Neuronal stem cell (in vitro differentiated cells): ENCODE measurements at regions not wholly inside any gene's neighbourhood (a gene's known extent, or its start where the extent isn't known, plus 50 kb on each side); places are given as distances from the start of the nearest gene placed in this dataset.

Experiments used
- DNase-seq: peaks from one replicate; pipeline ENCODE4 v3.0.0-alpha.2; 2013; ENCODE audit warnings: low spot score
- H2AFZ ChIP-seq: one replicate; pipeline ENCODE4 v1.6.1; 2013; ENCODE audit warnings: mild to moderate bottlenecking, low read length, inconsistent platforms
- H2AK5ac ChIP-seq: 2 replicates; pipeline ENCODE4 v1.6.1; 2013; ENCODE audit warnings: low read depth, mild to moderate bottlenecking, inconsistent platforms, low read length, moderate library complexity, mixed read lengths
- H2BK120ac ChIP-seq: 2 replicates; pipeline ENCODE4 v1.6.1; 2013; ENCODE audit warnings: low read depth, mild to moderate bottlenecking, inconsistent platforms, low read length, moderate library complexity, mixed read lengths
- H2BK12ac ChIP-seq: one replicate; pipeline ENCODE4 v1.6.1; 2013; ENCODE audit warnings: low read length, inconsistent platforms
- H2BK15ac ChIP-seq: 2 replicates; pipeline ENCODE4 v1.6.1; 2013; ENCODE audit warnings: mild to moderate bottlenecking, low read length, inconsistent platforms, mixed read lengths
- H2BK5ac ChIP-seq: one replicate; pipeline ENCODE4 v1.6.1; 2013; ENCODE audit warnings: inconsistent platforms, mild to moderate bottlenecking, low read length, moderate library complexity
- H3K14ac ChIP-seq: one replicate; pipeline ENCODE4 v1.6.1; 2013; ENCODE audit warnings: low read length, inconsistent platforms
- H3K18ac ChIP-seq: 2 replicates; pipeline ENCODE4 v1.6.1; 2013; ENCODE audit warnings: low read length, inconsistent platforms
- H3K23ac ChIP-seq: 2 replicates; pipeline ENCODE4 v1.6.1; 2013; ENCODE audit warnings: low read depth, mild to moderate bottlenecking, mixed read lengths, low read length, inconsistent platforms; ENCODE audit not compliant: poor library complexity
- H3K27ac ChIP-seq: replicated peaks from 3 replicates; pipeline ENCODE4 v1.5.1; 2013; ENCODE audit warnings: low read length, inconsistent platforms
- H3K27me3 ChIP-seq, 3 experiments: 2 replicates each; pipeline ENCODE4 v1.6.1; 2013; ENCODE audit warnings: low read length in 3 of 3, mild to moderate bottlenecking in 2 of 3, inconsistent platforms in 1 of 3, low read depth in 1 of 3, mixed read lengths in 1 of 3, moderate library complexity in 1 of 3; ENCODE audit not compliant: control insufficient read depth in 3 of 3, insufficient read depth in 3 of 3
- H3K36me3 ChIP-seq, 2 donors: replicated peaks in 1 of 2; 2 replicates each; pipeline ENCODE4 v1.6.1; 2013; ENCODE audit warnings: low read length in 2 of 2; ENCODE audit not compliant: control insufficient read depth in 2 of 2, insufficient read depth in 2 of 2
- H3K4ac ChIP-seq: 2 replicates; pipeline ENCODE4 v1.6.1; 2013; ENCODE audit warnings: inconsistent platforms, mild to moderate bottlenecking, low read length, moderate library complexity
- H3K4me1 ChIP-seq, 2 donors: 1 replicate in 1 of 2; 2 replicates in 1 of 2; pipeline ENCODE4 v1.6.1; 2013; ENCODE audit warnings: low read length in 2 of 2, low read depth in 1 of 2; ENCODE audit not compliant: control insufficient read depth in 2 of 2, insufficient read depth in 1 of 2
- H3K4me2 ChIP-seq: one replicate; pipeline ENCODE4 v1.6.1; 2013; ENCODE audit warnings: mild to moderate bottlenecking, low read length, inconsistent platforms; ENCODE audit not compliant: insufficient read depth, poor library complexity, severe bottlenecking
- H3K4me3 ChIP-seq, 2 donors: 2 replicates each; pipeline ENCODE4 v1.5.1; 2013; ENCODE audit warnings: low read length in 2 of 2, mild to moderate bottlenecking in 2 of 2, inconsistent platforms in 1 of 2, moderate library complexity in 1 of 2
- H3K79me1 ChIP-seq: one replicate; pipeline ENCODE4 v1.6.1; 2013; ENCODE audit warnings: low read depth, mild to moderate bottlenecking, inconsistent platforms, low read length, moderate library complexity
- H3K9ac ChIP-seq: one replicate; pipeline ENCODE4 v1.6.1; 2013; ENCODE audit warnings: mild to moderate bottlenecking, low read depth, low read length, inconsistent platforms; ENCODE audit not compliant: poor library complexity
- H3K9me3 ChIP-seq, 2 donors: replicated peaks in 1 of 2; 2 replicates each; pipeline versions ENCODE3 to v1.6.1; 2013; ENCODE audit warnings: low read length in 2 of 2, mild to moderate bottlenecking in 2 of 2, inconsistent platforms in 1 of 2, low read depth in 1 of 2, mixed read lengths in 1 of 2, moderate library complexity in 1 of 2; ENCODE audit not compliant: control insufficient read depth in 2 of 2, insufficient read depth in 1 of 2
- H4K8ac ChIP-seq: one replicate; pipeline ENCODE4 v1.6.1; 2013; ENCODE audit warnings: low read depth, mild to moderate bottlenecking, inconsistent platforms, low read length, moderate library complexity
- H4K91ac ChIP-seq: one replicate; pipeline ENCODE4 v1.6.1; 2013; ENCODE audit warnings: low read length, low read depth, mild to moderate bottlenecking, inconsistent platforms; ENCODE audit not compliant: poor library complexity
- whole genome bisulfite sequencing, 2 donors: extraction: QIAGEN DNeasy Blood & Tissue Kit; methylation state at CpG; one replicate each; pipeline ENCODE4 v1.1.7; 2013; ENCODE audit warnings: missing lambda C conversion rate in 2 of 2, mixed read lengths in 1 of 2; ENCODE audit not compliant: insufficient read length in 2 of 2, insufficient replicate concordance in 1 of 2; ENCODE audit errors: extremely low coverage in 2 of 2; 5-methylcytosine and 5-hydroxymethylcytosine counted together

- Histone ChIP-seq H3K4me3 (peak overlapping the region in 1 of 2 donors; percentile 34), H3K9me3 (no peaks in the 10 kb centered on the region), H2BK15ac (no peak overlapping the region), H2AFZ (peak overlapping the region; percentile 61), H4K91ac (no peak overlapping the region), H2BK12ac (no peak overlapping the region), H3K9ac (no peak overlapping the region), H4K8ac (no peak overlapping the region), H3K79me1 (no peaks in the 10 kb centered on the region), H3K4me2 (peak overlapping the region; percentile 41), H3K18ac (peak overlapping the region; percentile 66), H3K23ac (no peak overlapping the region), H3K36me3 (no peaks in the 10 kb centered on the region), H2BK120ac (no peak overlapping the region), H3K4ac (no peak overlapping the region), H3K27ac (peak overlapping the region; percentile 39), H3K4me1 (peaks cover 10 to 25% of the 10 kb centered on the region in 2 donors), H2AK5ac (no peak overlapping the region), H3K14ac (no peak overlapping the region), H2BK5ac (no peak overlapping the region), H3K27me3 (no peaks in the 10 kb centered on the region)
- peak; percentile 89 for DNase-seq
- WGBS, 2 donors = no CpG with 5 or more reads among the region's 15 CpGs
Measured at GRCh38 chr10:3500408-3500856, 284.6 kb downstream of the KLF6 start.

GRCh38 chr10:3499120-3499519, 285.9 kb downstream of the KLF6 start:
- no peaks in the 10 kb centered on the region for H3K79me1 ChIP-seq
- H2BK120ac ChIP-seq = no peak overlapping the region
- H3K27me3 ChIP-seq = no peaks in the 10 kb centered on the region
- no peak overlapping the region for H3K27ac ChIP-seq
- H2BK12ac ChIP-seq = no peak overlapping the region
- H3K18ac ChIP-seq = no peak overlapping the region
- H2AK5ac ChIP-seq = no peak overlapping the region
- no peaks in the 10 kb centered on the region for H3K9me3 ChIP-seq
- no peak overlapping the region for H2BK15ac ChIP-seq
- no peak overlapping the region for H3K9ac ChIP-seq
- H4K8ac ChIP-seq = no peak overlapping the region
- no peak overlapping the region for H2AFZ ChIP-seq
- no CpG with 5 or more reads among the region's 4 CpGs for WGBS, 2 donors
- no peak overlapping the region for H4K91ac ChIP-seq
- no peak overlapping the region for H2BK5ac ChIP-seq
- H3K4me1 ChIP-seq = peaks cover 10 to 25% of the 10 kb centered on the region in 2 donors
- H3K36me3 ChIP-seq = no peaks in the 10 kb centered on the region
- no peak for DNase-seq
- no peak overlapping the region for H3K4me2 ChIP-seq
- no peak overlapping the region for H3K4ac ChIP-seq
- H3K23ac ChIP-seq = no peak overlapping the region
- H3K14ac ChIP-seq = no peak overlapping the region
- H3K4me3 ChIP-seq = no peak overlapping the region

- no peaks in the 10 kb centered on the region for H3K79me1 ChIP-seq
- H3K18ac ChIP-seq = no peak overlapping the region
- H2BK15ac ChIP-seq = no peak overlapping the region
- WGBS, 2 donors = no CpG with 5 or more reads among the region's 7 CpGs
- H2BK5ac ChIP-seq = no peak overlapping the region
- no peak overlapping the region for H3K9ac ChIP-seq
- no peak for DNase-seq
- no peaks in the 10 kb centered on the region for H3K9me3 ChIP-seq
- no peak overlapping the region for H2BK12ac ChIP-seq
- no peak overlapping the region for H4K91ac ChIP-seq
- peak overlapping the region; percentile 15 for H2AFZ ChIP-seq
- H3K4me2 ChIP-seq = no peak overlapping the region
- H3K4ac ChIP-seq = no peak overlapping the region
- no peak overlapping the region for H3K23ac ChIP-seq
- no peak overlapping the region for H2AK5ac ChIP-seq
- H3K36me3 ChIP-seq = no peaks in the 10 kb centered on the region
- H3K27me3 ChIP-seq = no peaks in the 10 kb centered on the region
- H2BK120ac ChIP-seq = no peak overlapping the region
- no peak overlapping the region for H3K14ac ChIP-seq
- peaks cover 9 to 21% of the 10 kb centered on the region in 2 donors for H3K4me1 ChIP-seq
- no peak overlapping the region for H4K8ac ChIP-seq
- no peak overlapping the region for H3K4me3 ChIP-seq
- H3K27ac ChIP-seq = no peak overlapping the region
Measured at GRCh38 chr10:3497581-3497980, 287.4 kb downstream of the KLF6 start.

- no peak overlapping the region for H2BK120ac ChIP-seq
- H2BK15ac ChIP-seq = no peak overlapping the region
- no peak overlapping the region for H3K4me3 ChIP-seq
- no CpG with 5 or more reads among the region's 7 CpGs for WGBS, 2 donors
- no peak overlapping the region for H2AK5ac ChIP-seq
- H3K27me3 ChIP-seq = no peaks in the 10 kb centered on the region
- no peaks in the 10 kb centered on the region for H3K79me1 ChIP-seq
- H3K36me3 ChIP-seq = no peaks in the 10 kb centered on the region
- peak overlapping the region; percentile 3 for H3K18ac ChIP-seq
- no peak overlapping the region for H3K23ac ChIP-seq
- peak overlapping the region; percentile 9 for H2AFZ ChIP-seq
- no peak overlapping the region for H2BK12ac ChIP-seq
- H3K9ac ChIP-seq = no peak overlapping the region
- DNase-seq = no peak
- H2BK5ac ChIP-seq = no peak overlapping the region
- no peak overlapping the region for H4K8ac ChIP-seq
- no peak overlapping the region for H3K4ac ChIP-seq
- no peaks in the 10 kb centered on the region for H3K9me3 ChIP-seq
- H3K4me1 ChIP-seq = peaks cover 4 to 16% of the 10 kb centered on the region in 2 donors
- no peak overlapping the region for H4K91ac ChIP-seq
- H3K4me2 ChIP-seq = no peak overlapping the region
- no peak overlapping the region for H3K27ac ChIP-seq
- no peak overlapping the region for H3K14ac ChIP-seq
Measured at GRCh38 chr10:3496138-3496537, 288.9 kb downstream of the KLF6 start.
